Mesothelial cell of epicardium (in vitro differentiated cells): ENCODE measurements at regions not wholly inside any gene's neighbourhood (a gene's known extent, or its start where the extent isn't known, plus 50 kb on each side); places are given as distances from the start of the nearest gene placed in this dataset.

Experiments
- DNase-seq, 2 experiments: peaks; one replicate each; pipeline ENCODE4 v3.0.0; 2021; ENCODE audit warnings: low spot score in 2 of 2; ENCODE audit not compliant: unreplicated experiment in 2 of 2
- H3K27ac Mint-ChIP-seq: 2 replicates; pipeline ENCODE4 v1.8.0; 2021; ENCODE audit warnings: mixed read lengths
- H3K27me3 Mint-ChIP-seq: 2 replicates; pipeline ENCODE4 v1.8.0; 2021; ENCODE audit warnings: low read depth, mixed read lengths
- H3K36me3 Mint-ChIP-seq: 2 replicates; pipeline ENCODE4 v1.8.0; 2021; ENCODE audit warnings: mixed read lengths
- H3K4me1 Mint-ChIP-seq: 2 replicates; pipeline ENCODE4 v1.8.0; 2021; ENCODE audit warnings: mixed read lengths
- H3K4me3 Mint-ChIP-seq: 2 replicates; pipeline ENCODE4 v1.8.0; 2021; ENCODE audit warnings: mild to moderate bottlenecking, moderate library complexity, mixed read lengths
- H3K9me3 Mint-ChIP-seq: 2 replicates; pipeline ENCODE4 v1.8.0; 2021; ENCODE audit warnings: mixed read lengths
- CTCF ChIP-seq: fragments of 200-600 bp; sonication (generic); IDR thresholded peaks from one replicate; pipeline ENCODE4 v1.5.0; 2021; ENCODE audit warnings: antibody characterized with exemption; ENCODE audit not compliant: unreplicated experiment

- peaks cover 42% of the 10 kb centered on the region for H3K4me1 Mint-ChIP-seq
- DNase-seq = no peak
- H3K27me3 Mint-ChIP-seq = no peaks in the 10 kb centered on the region
- H3K4me3 Mint-ChIP-seq = peak overlapping the region; percentile 62
- peaks cover 26% of the 10 kb centered on the region for H3K36me3 Mint-ChIP-seq
- no peak for TF ChIP-seq CTCF
- H3K27ac Mint-ChIP-seq = peak overlapping the region; percentile 95
- no peaks in the 10 kb centered on the region for H3K9me3 Mint-ChIP-seq
Measured at GRCh38 chr9:708182-708550, 133.3 kb upstream of the DMRT1 start.

DNA sequence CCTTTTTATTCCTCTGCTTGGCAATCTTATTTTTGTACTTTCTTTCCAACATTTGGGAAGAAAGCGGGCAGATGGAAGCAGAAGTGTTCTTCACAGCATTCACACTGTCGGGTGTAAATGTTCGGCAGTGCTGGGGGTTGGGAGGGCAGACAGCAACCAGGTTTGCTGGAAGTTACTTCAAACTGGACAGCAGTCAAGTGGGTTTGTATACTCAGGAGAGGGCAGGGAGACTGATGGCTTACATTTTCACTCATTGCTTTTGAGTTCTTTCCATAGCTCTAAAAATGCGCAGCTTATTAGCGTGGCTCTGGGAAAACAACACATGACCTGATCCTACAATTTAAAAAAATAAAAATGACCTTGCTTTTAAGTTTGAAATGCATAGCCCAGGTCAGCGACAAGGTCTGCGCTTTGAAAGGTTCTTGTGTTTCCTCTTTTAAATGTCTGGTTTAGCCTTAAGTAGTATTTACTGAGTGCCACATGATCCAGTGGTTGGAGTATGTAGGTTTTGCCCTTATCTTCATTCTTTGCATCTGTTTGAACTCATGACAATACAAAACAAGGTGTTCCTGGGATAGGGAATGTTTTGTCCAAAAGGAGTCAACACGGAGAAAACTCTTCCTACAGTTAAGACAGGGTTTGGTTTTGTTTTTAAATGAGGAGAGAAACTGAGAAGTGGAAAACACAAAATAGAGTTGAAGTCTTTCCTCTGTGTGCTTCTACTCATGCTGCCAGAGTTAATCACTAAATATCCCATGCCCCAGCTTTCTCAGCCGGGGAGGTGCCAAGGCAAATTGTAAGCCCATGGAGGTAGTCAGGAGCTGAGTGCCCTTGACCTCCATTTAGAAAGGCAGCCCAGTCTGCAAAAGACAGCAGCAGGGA is 132.7 kb upstream of the DMRT1 start:
- H3K27me3 Mint-ChIP-seq = no peaks in the 10 kb centered on the region
- H3K9me3 Mint-ChIP-seq = no peaks in the 10 kb centered on the region
- H3K4me1 Mint-ChIP-seq = peaks cover 42% of the 10 kb centered on the region
- H3K4me3 Mint-ChIP-seq = peak overlapping the region; percentile 62
- no peak for TF ChIP-seq CTCF
- H3K27ac Mint-ChIP-seq = peak overlapping the region; percentile 95
- DNase-seq = no peak
- H3K36me3 Mint-ChIP-seq = peaks cover 30% of the 10 kb centered on the region

DNA sequence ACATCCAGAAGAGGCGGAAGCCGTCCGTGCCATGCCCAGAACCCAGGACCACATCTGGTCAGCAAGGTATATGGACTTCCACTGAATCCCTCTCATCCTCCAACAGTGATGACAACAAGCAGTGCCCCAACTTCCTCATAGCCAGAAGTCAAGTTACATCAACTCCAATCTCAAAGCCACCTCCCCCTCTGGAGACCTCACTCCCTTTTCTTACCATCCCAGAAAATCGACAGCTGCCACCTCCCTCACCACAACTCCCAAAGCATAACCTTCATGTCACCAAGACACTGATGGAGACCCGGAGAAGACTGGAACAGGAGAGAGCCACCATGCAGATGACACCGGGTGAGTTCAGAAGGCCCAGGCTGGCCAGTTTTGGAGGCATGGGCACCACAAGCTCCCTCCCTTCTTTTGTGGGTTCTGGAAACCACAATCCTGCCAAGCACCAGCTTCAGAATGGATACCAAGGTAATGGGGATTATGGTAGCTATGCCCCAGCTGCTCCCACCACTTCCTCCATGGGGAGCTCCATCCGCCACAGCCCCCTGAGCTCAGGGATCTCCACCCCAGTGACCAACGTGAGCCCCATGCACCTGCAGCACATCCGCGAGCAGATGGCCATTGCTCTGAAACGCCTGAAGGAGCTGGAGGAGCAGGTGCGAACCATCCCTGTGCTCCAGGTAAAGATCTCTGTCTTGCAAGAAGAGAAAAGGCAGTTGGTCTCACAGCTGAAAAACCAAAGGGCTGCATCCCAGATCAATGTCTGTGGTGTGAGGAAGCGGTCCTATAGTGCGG is 130.3 kb upstream of the DMRT1 start:
- peaks cover 30% of the 10 kb centered on the region for H3K36me3 Mint-ChIP-seq
- no peaks in the 10 kb centered on the region for H3K27me3 Mint-ChIP-seq
- peaks cover 57% of the 10 kb centered on the region for H3K4me1 Mint-ChIP-seq
- no peak for TF ChIP-seq CTCF
- H3K9me3 Mint-ChIP-seq = no peaks in the 10 kb centered on the region
- H3K4me3 Mint-ChIP-seq = no peak overlapping the region
- peak overlapping the region; percentile 19 for H3K27ac Mint-ChIP-seq
- DNase-seq = no peak

- Mint-ChIP-seq H3K36me3 (peaks cover 30% of the 10 kb centered on the region), H3K9me3 (no peaks in the 10 kb centered on the region), H3K27me3 (no peaks in the 10 kb centered on the region), H3K4me3 (no peak overlapping the region), H3K27ac (peak overlapping the region; percentile 23), H3K4me1 (peaks cover 56% of the 10 kb centered on the region)
- no peak for TF ChIP-seq CTCF
- DNase-seq = no peak
Measured at GRCh38 chr9:711761-712553, 129.5 kb upstream of the DMRT1 start.

- Mint-ChIP-seq H3K9me3 (no peaks in the 10 kb centered on the region), H3K27ac (no peak overlapping the region), H3K4me1 (peaks cover 62% of the 10 kb centered on the region), H3K4me3 (no peak overlapping the region), H3K36me3 (peaks cover 30% of the 10 kb centered on the region), H3K27me3 (no peaks in the 10 kb centered on the region)
- no peak for TF ChIP-seq CTCF
- no peak for DNase-seq
Measured at GRCh38 chr9:712643-713042, 128.9 kb upstream of the DMRT1 start.
